HCT116 (cell line): ENCODE measurements at regions not wholly inside any gene's neighbourhood (a gene's known extent, or its start where the extent isn't known, plus 50 kb on each side); places are given as distances from the start of the nearest gene placed in this dataset.

ENCODE experiments used
- EGR1 ChIP-seq: IDR thresholded peaks from 2 replicates; pipeline ENCODE4 v1.6.1; 2012; ENCODE audit warnings: low read depth
- EZH2 ChIP-seq: fragments of 200-600 bp; sonication (generic); IDR thresholded peaks from 2 replicates; pipeline ENCODE4 v1.6.1; 2017; ENCODE audit warnings: antibody characterized with exemption, mixed run types
- JUND ChIP-seq: IDR thresholded peaks from 2 replicates; pipeline ENCODE4 v1.6.1; 2012
- POLR2A ChIP-seq: IDR thresholded peaks from 2 replicates; pipeline ENCODE4 v1.7.0; 2011; ENCODE audit warnings: borderline replicate concordance; ENCODE audit not compliant: insufficient read depth, insufficient read length; ENCODE audit errors: extremely low read depth
- POLR2AphosphoS5 ChIP-seq: IDR thresholded peaks from 2 replicates; pipeline ENCODE4 v1.6.1; 2011; ENCODE audit warnings: mild to moderate bottlenecking, low read depth, low read length, moderate library complexity
- RAD21 ChIP-seq: IDR thresholded peaks from 2 replicates; pipeline ENCODE4 v1.6.1; 2012; ENCODE audit warnings: low read depth, mild to moderate bottlenecking
- SIN3A ChIP-seq: IDR thresholded peaks from 2 replicates; pipeline ENCODE4 v1.6.1; 2012; ENCODE audit warnings: low read depth
- TCF7L2 ChIP-seq: IDR thresholded peaks from 2 replicates; pipeline ENCODE4 v1.7.0; 2011; ENCODE audit warnings: borderline replicate concordance, inconsistent platforms; ENCODE audit not compliant: insufficient read depth, insufficient read length; ENCODE audit errors: extremely low read depth
- YY1 ChIP-seq: IDR thresholded peaks from 2 replicates; pipeline ENCODE4 v1.6.1; 2011; ENCODE audit warnings: low read length, low read depth, moderate library complexity, mild to moderate bottlenecking; ENCODE audit not compliant: insufficient replicate concordance; ENCODE audit errors: extremely low read depth
- ZNF274 ChIP-seq: fragments of 200-500 bp; sonication (Bioruptor generic); IDR thresholded peaks from 2 replicates; pipeline ENCODE4 v1.6.1; 2014; ENCODE audit warnings: mild to moderate bottlenecking, low read depth, low read length, inconsistent platforms
- TF ChIP-seq, protein P1 (sequence below), 3 experiments: fragments of 200-600 bp in 1 of 3; sonication (generic) in 1 of 3; IDR thresholded peaks in 2 of 3; conservative IDR thresholded peaks in 1 of 3; 2 replicates each; pipeline ENCODE4 v1.5.1; 2012 to 2017; ENCODE audit warnings: low read depth in 2 of 3, low read length in 2 of 3, antibody characterized with exemption in 1 of 3, borderline replicate concordance in 1 of 3, control low read depth in 1 of 3, mild to moderate bottlenecking in 1 of 3, mixed read lengths in 1 of 3, mixed run types in 1 of 3, moderate library complexity in 1 of 3; ENCODE audit not compliant: insufficient read depth in 1 of 3
- TF ChIP-seq, protein P2 (sequence below): IDR thresholded peaks from 2 replicates; pipeline ENCODE4 v1.6.1; 2012; ENCODE audit warnings: low read depth
- TF ChIP-seq, protein P3 (sequence below): IDR thresholded peaks from 2 replicates; pipeline ENCODE4 v1.6.1; 2012
- TF ChIP-seq, protein P4 (sequence below): IDR thresholded peaks from 2 replicates; pipeline ENCODE4 v1.6.1; 2011; ENCODE audit warnings: mild to moderate bottlenecking, low read length, moderate library complexity; ENCODE audit not compliant: insufficient replicate concordance; ENCODE audit errors: extremely low read depth

DNA sequence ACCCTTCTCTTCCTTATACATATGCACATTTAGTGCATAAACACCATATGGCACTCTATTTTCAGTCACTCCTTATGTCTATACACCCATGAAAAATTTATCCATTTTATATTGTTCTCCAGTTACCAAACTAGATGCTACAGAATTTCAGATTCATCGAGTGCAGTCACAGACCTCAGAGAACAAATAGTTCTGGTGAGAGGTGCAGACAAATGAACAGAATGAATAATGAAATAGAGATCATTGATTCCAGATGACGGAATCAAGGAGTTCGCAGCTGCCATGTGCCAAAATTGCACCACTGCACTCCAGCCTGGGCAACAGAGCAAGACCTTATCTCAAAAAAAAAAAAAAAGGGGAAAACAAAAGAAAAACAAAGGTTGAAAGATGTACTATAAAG lies 214.8 kb upstream of the CEP162 start:
- TF ChIP-seq, protein P1, sequence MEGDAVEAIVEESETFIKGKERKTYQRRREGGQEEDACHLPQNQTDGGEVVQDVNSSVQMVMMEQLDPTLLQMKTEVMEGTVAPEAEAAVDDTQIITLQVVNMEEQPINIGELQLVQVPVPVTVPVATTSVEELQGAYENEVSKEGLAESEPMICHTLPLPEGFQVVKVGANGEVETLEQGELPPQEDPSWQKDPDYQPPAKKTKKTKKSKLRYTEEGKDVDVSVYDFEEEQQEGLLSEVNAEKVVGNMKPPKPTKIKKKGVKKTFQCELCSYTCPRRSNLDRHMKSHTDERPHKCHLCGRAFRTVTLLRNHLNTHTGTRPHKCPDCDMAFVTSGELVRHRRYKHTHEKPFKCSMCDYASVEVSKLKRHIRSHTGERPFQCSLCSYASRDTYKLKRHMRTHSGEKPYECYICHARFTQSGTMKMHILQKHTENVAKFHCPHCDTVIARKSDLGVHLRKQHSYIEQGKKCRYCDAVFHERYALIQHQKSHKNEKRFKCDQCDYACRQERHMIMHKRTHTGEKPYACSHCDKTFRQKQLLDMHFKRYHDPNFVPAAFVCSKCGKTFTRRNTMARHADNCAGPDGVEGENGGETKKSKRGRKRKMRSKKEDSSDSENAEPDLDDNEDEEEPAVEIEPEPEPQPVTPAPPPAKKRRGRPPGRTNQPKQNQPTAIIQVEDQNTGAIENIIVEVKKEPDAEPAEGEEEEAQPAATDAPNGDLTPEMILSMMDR (IDR thresholded peaks at IDR 0.05 in 2 of 3, conservative IDR thresholded peaks at IDR 0.05 in 1 of 3; ENCODE audit: borderline replicate concordance in 1 of 3, insufficient read depth in 1 of 3, low read depth in 2 of 3, low read length in 2 of 3) = no peak
- TF ChIP-seq, protein P2, sequence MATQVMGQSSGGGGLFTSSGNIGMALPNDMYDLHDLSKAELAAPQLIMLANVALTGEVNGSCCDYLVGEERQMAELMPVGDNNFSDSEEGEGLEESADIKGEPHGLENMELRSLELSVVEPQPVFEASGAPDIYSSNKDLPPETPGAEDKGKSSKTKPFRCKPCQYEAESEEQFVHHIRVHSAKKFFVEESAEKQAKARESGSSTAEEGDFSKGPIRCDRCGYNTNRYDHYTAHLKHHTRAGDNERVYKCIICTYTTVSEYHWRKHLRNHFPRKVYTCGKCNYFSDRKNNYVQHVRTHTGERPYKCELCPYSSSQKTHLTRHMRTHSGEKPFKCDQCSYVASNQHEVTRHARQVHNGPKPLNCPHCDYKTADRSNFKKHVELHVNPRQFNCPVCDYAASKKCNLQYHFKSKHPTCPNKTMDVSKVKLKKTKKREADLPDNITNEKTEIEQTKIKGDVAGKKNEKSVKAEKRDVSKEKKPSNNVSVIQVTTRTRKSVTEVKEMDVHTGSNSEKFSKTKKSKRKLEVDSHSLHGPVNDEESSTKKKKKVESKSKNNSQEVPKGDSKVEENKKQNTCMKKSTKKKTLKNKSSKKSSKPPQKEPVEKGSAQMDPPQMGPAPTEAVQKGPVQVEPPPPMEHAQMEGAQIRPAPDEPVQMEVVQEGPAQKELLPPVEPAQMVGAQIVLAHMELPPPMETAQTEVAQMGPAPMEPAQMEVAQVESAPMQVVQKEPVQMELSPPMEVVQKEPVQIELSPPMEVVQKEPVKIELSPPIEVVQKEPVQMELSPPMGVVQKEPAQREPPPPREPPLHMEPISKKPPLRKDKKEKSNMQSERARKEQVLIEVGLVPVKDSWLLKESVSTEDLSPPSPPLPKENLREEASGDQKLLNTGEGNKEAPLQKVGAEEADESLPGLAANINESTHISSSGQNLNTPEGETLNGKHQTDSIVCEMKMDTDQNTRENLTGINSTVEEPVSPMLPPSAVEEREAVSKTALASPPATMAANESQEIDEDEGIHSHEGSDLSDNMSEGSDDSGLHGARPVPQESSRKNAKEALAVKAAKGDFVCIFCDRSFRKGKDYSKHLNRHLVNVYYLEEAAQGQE = no peak
- no peak for TF ChIP-seq EGR1
- TF ChIP-seq POLR2A = no peak
- no peak for TF ChIP-seq SIN3A
- TF ChIP-seq ZNF274 = no peak
- no peak for TF ChIP-seq POLR2AphosphoS5
- no peak for TF ChIP-seq RAD21
- TF ChIP-seq, protein P3, sequence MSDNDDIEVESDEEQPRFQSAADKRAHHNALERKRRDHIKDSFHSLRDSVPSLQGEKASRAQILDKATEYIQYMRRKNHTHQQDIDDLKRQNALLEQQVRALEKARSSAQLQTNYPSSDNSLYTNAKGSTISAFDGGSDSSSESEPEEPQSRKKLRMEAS = no peak
- no peak for TF ChIP-seq TCF7L2
- no peak for TF ChIP-seq EZH2
- TF ChIP-seq, protein P4, sequence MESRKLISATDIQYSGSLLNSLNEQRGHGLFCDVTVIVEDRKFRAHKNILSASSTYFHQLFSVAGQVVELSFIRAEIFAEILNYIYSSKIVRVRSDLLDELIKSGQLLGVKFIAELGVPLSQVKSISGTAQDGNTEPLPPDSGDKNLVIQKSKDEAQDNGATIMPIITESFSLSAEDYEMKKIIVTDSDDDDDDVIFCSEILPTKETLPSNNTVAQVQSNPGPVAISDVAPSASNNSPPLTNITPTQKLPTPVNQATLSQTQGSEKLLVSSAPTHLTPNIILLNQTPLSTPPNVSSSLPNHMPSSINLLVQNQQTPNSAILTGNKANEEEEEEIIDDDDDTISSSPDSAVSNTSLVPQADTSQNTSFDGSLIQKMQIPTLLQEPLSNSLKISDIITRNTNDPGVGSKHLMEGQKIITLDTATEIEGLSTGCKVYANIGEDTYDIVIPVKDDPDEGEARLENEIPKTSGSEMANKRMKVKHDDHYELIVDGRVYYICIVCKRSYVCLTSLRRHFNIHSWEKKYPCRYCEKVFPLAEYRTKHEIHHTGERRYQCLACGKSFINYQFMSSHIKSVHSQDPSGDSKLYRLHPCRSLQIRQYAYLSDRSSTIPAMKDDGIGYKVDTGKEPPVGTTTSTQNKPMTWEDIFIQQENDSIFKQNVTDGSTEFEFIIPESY = no peak
- TF ChIP-seq YY1 = no peak
- no peak for TF ChIP-seq JUND
